ENCODE measurements at regions not wholly inside any gene's neighbourhood (a gene's known extent, or its start where the extent isn't known, plus 50 kb on each side); places are given as distances from the start of the nearest gene placed in this dataset.

GRCh38 chr2:63777816-63778215, 63.9 kb upstream of the UGP2 start:
- TF ChIP-seq EZH2 (IDR thresholded peaks at IDR 0.05; ENCODE audit: insufficient read depth, poor library complexity, severe bottlenecking): no peak
- no peak for TF ChIP-seq EZH2phosphoT487 (IDR thresholded peaks at IDR 0.05; ENCODE audit: insufficient read depth, low read depth)

Data from GM23248 (cell line).